ENCODE measurements at regions not wholly inside any gene's neighbourhood (a gene's known extent, or its start where the extent isn't known, plus 50 kb on each side); places are given as distances from the start of the nearest gene placed in this dataset.
"Not testable (repeated sequence)": the region's sequence is repeated elsewhere in the genome, so short reads cannot be mapped to it uniquely, and the experiment has no call there.

GRCh38 chr2:67571785-67572718 is 174.9 kb downstream of the ETAA1 start:
- no peak for DNase-seq (ENCODE audit: low read depth, low spot score)

GRCh38 chr2:67572721-67573435 is 175.7 kb downstream of the ETAA1 start:
- DNase-seq (ENCODE audit: low read depth, low spot score) = no peak

- no peak for DNase-seq (ENCODE audit: low read depth, low spot score)
Measured at GRCh38 chr2:67574230-67574629, 177.1 kb downstream of the ETAA1 start.

GRCh38 chr2:67576226-67576625 is 179.1 kb downstream of the ETAA1 start:
- no peak for DNase-seq (ENCODE audit: low read depth, low spot score)

- DNase-seq (ENCODE audit: low read depth, low spot score) = no peak
Measured at GRCh38 chr2:67576991-67577390, 179.9 kb downstream of the ETAA1 start.

- DNase-seq (ENCODE audit: low read depth, low spot score) = no peak
Measured at GRCh38 chr2:67579216-67579615, 182.1 kb downstream of the ETAA1 start.

GRCh38 chr2:67579806-67580205 is 182.7 kb downstream of the ETAA1 start:
- no peak for DNase-seq (ENCODE audit: low read depth, low spot score)

GRCh38 chr2:67581751-67582150 is 184.6 kb downstream of the ETAA1 start:
- no peak for DNase-seq (ENCODE audit: low read depth, low spot score)

GRCh38 chr2:67583185-67583584 is 186.1 kb downstream of the ETAA1 start:
- no peak for DNase-seq (ENCODE audit: low read depth, low spot score)

- DNase-seq (ENCODE audit: low read depth, low spot score) = no peak
Measured at GRCh38 chr2:67585400-67585799, 188.3 kb downstream of the ETAA1 start.

GRCh38 chr2:67589121-67589520 is 192.0 kb downstream of the ETAA1 start:
- not testable (repeated sequence) for DNase-seq (ENCODE audit: low read depth, low spot score)

GRCh38 chr2:67594522-67594921 is 197.4 kb downstream of the ETAA1 start:
- DNase-seq (ENCODE audit: low read depth, low spot score) = not testable (repeated sequence)

GRCh38 chr2:67596871-67597270 is 199.7 kb downstream of the ETAA1 start:
- DNase-seq (ENCODE audit: low read depth, low spot score) = no peak

- DNase-seq (ENCODE audit: low read depth, low spot score) = no peak
Measured at GRCh38 chr2:67599561-67599960, 202.4 kb downstream of the ETAA1 start.

- no peak for DNase-seq (ENCODE audit: low read depth, low spot score)
Measured at GRCh38 chr2:67600222-67600871, 203.2 kb downstream of the ETAA1 start.

- DNase-seq (ENCODE audit: low read depth, low spot score) = no peak
Measured at GRCh38 chr2:67600946-67601345, 203.8 kb downstream of the ETAA1 start.

- DNase-seq (ENCODE audit: low read depth, low spot score) = no peak
Measured at GRCh38 chr2:67604360-67604759, 207.2 kb downstream of the ETAA1 start.

- no peak for DNase-seq (ENCODE audit: low read depth, low spot score)
Measured at GRCh38 chr2:67612576-67613042, 215.5 kb downstream of the ETAA1 start.

GRCh38 chr2:67613227-67613626 is 216.1 kb downstream of the ETAA1 start:
- no peak for DNase-seq (ENCODE audit: low read depth, low spot score)

GRCh38 chr2:67614454-67614853 is 217.3 kb downstream of the ETAA1 start:
- DNase-seq (ENCODE audit: low read depth, low spot score) = no peak

GRCh38 chr2:67616749-67617148 is 219.6 kb downstream of the ETAA1 start:
- DNase-seq (ENCODE audit: low read depth, low spot score) = no peak

- DNase-seq (ENCODE audit: low read depth, low spot score) = no peak
Measured at GRCh38 chr2:67619204-67619603, 222.1 kb downstream of the ETAA1 start.

All from brain pericyte (primary cell).